Duodenal mucosa (tissue), 2 donors: ENCODE measurements at regions not wholly inside any gene's neighbourhood (a gene's known extent, or its start where the extent isn't known, plus 50 kb on each side); places are given as distances from the start of the nearest gene placed in this dataset.
"Not testable (repeated sequence)": the region's sequence is repeated elsewhere in the genome, so short reads cannot be mapped to it uniquely, and the experiment has no call there.

Experiments
- H3K27ac ChIP-seq: one replicate; pipeline ENCODE4 v1.7.0; 2013; ENCODE audit warnings: low read depth, low read length
- H3K27me3 ChIP-seq, 2 donors: one replicate each; pipeline ENCODE4 v1.7.0; 2013; ENCODE audit warnings: low read length in 2 of 2, control low read depth in 1 of 2; ENCODE audit not compliant: insufficient read depth in 2 of 2, control insufficient read depth in 1 of 2
- H3K36me3 ChIP-seq, 2 donors: one replicate each; pipeline ENCODE4 v1.7.0; 2013; ENCODE audit warnings: low read length in 2 of 2, control low read depth in 1 of 2; ENCODE audit not compliant: insufficient read depth in 2 of 2, control insufficient read depth in 1 of 2
- H3K4me1 ChIP-seq, 2 donors: one replicate each; pipeline ENCODE4 v1.7.0; 2013; ENCODE audit warnings: low read length in 2 of 2, control low read depth in 1 of 2; ENCODE audit not compliant: insufficient read depth in 2 of 2, control insufficient read depth in 1 of 2
- H3K4me3 ChIP-seq, 2 donors: one replicate each; pipeline ENCODE4 v1.7.0; 2013; ENCODE audit warnings: low read length in 2 of 2, low read depth in 1 of 2
- H3K9ac ChIP-seq, 2 donors: one replicate each; pipeline ENCODE4 v1.7.0; 2013; ENCODE audit warnings: low read length in 2 of 2, low read depth in 1 of 2
- H3K9me3 ChIP-seq, 2 donors: one replicate each; pipeline ENCODE4 v1.7.0; 2013; ENCODE audit warnings: low read length in 2 of 2, control low read depth in 1 of 2; ENCODE audit not compliant: control insufficient read depth in 1 of 2

- Histone ChIP-seq H3K9ac (no peak overlapping the region), H3K36me3 (no peaks in the 10 kb centered on the region), H3K27me3 (no peaks in the 10 kb centered on the region), H3K4me1 (no peaks in the 10 kb centered on the region), H3K4me3 (no peak overlapping the region), H3K9me3 (peaks cover 0 to 3% of the 10 kb centered on the region in 2 donors), H3K27ac (no peak overlapping the region)
Observed at GRCh38 chr6:113219783-113220182, 637.4 kb upstream of the MARCKS start.

GRCh38 chr6:113220832-113221231 is 636.3 kb upstream of the MARCKS start:
- no peak overlapping the region for H3K27ac ChIP-seq
- H3K27me3 ChIP-seq = no peaks in the 10 kb centered on the region
- H3K4me1 ChIP-seq = no peaks in the 10 kb centered on the region
- peaks cover 0 to 3% of the 10 kb centered on the region in 2 donors for H3K9me3 ChIP-seq
- H3K9ac ChIP-seq = no peak overlapping the region
- H3K4me3 ChIP-seq = no peak overlapping the region
- no peaks in the 10 kb centered on the region for H3K36me3 ChIP-seq

- H3K27me3 ChIP-seq = no peaks in the 10 kb centered on the region
- no peaks in the 10 kb centered on the region for H3K36me3 ChIP-seq
- no peaks in the 10 kb centered on the region for H3K4me1 ChIP-seq
- H3K4me3 ChIP-seq = no peak overlapping the region
- peaks cover 0 to 3% of the 10 kb centered on the region in 2 donors for H3K9me3 ChIP-seq
- H3K9ac ChIP-seq = no peak overlapping the region
- no peak overlapping the region for H3K27ac ChIP-seq
Observed at GRCh38 chr6:113221850-113222249, 635.3 kb upstream of the MARCKS start.

GRCh38 chr6:113246186-113246585 is 611.0 kb upstream of the MARCKS start:
- H3K27me3 ChIP-seq = no peaks in the 10 kb centered on the region
- H3K4me1 ChIP-seq = no peaks in the 10 kb centered on the region
- no peaks in the 10 kb centered on the region for H3K9me3 ChIP-seq
- H3K36me3 ChIP-seq = no peaks in the 10 kb centered on the region
- H3K9ac ChIP-seq = no peak overlapping the region
- no peak overlapping the region for H3K4me3 ChIP-seq
- H3K27ac ChIP-seq = no peak overlapping the region

- Histone ChIP-seq H3K27ac (no peak overlapping the region), H3K9ac (no peak overlapping the region), H3K9me3 (peaks cover 0 to under 1% of the 10 kb centered on the region in 2 donors), H3K4me1 (no peaks in the 10 kb centered on the region), H3K4me3 (no peak overlapping the region), H3K27me3 (no peaks in the 10 kb centered on the region), H3K36me3 (no peaks in the 10 kb centered on the region)
Observed at GRCh38 chr6:113248532-113248931, 608.6 kb upstream of the MARCKS start.

GRCh38 chr6:113254194-113254593 is 603.0 kb upstream of the MARCKS start:
- H3K4me1 ChIP-seq, H3K27me3 ChIP-seq, H3K4me3 ChIP-seq, H3K9ac ChIP-seq, H3K27ac ChIP-seq, H3K36me3 ChIP-seq, H3K9me3 ChIP-seq: not testable (repeated sequence)

GRCh38 chr6:113258771-113259170 is 598.4 kb upstream of the MARCKS start:
- no peak overlapping the region for H3K9ac ChIP-seq
- no peak overlapping the region for H3K27ac ChIP-seq
- no peaks in the 10 kb centered on the region for H3K36me3 ChIP-seq
- peaks cover 0 to 6% of the 10 kb centered on the region in 2 donors for H3K9me3 ChIP-seq
- no peaks in the 10 kb centered on the region for H3K27me3 ChIP-seq
- no peaks in the 10 kb centered on the region for H3K4me1 ChIP-seq
- H3K4me3 ChIP-seq = no peak overlapping the region

GRCh38 chr6:113271437-113271836 is 585.7 kb upstream of the MARCKS start:
- H3K9me3 ChIP-seq = peaks cover 24 to 34% of the 10 kb centered on the region in 2 donors
- no peak overlapping the region for H3K9ac ChIP-seq
- no peak overlapping the region for H3K4me3 ChIP-seq
- H3K27me3 ChIP-seq = no peaks in the 10 kb centered on the region
- H3K4me1 ChIP-seq = no peaks in the 10 kb centered on the region
- H3K27ac ChIP-seq = no peak overlapping the region
- H3K36me3 ChIP-seq = no peaks in the 10 kb centered on the region

- Histone ChIP-seq H3K27ac (no peak overlapping the region), H3K9ac (no peak overlapping the region), H3K27me3 (no peaks in the 10 kb centered on the region), H3K4me1 (no peaks in the 10 kb centered on the region), H3K4me3 (no peak overlapping the region), H3K36me3 (no peaks in the 10 kb centered on the region), H3K9me3 (no peaks in the 10 kb centered on the region)
Observed at GRCh38 chr6:113276601-113277000, 580.5 kb upstream of the MARCKS start.

GRCh38 chr6:113277111-113277510 is 580.0 kb upstream of the MARCKS start:
- no peaks in the 10 kb centered on the region for H3K9me3 ChIP-seq
- no peak overlapping the region for H3K4me3 ChIP-seq
- no peaks in the 10 kb centered on the region for H3K36me3 ChIP-seq
- H3K27me3 ChIP-seq = no peaks in the 10 kb centered on the region
- no peak overlapping the region for H3K9ac ChIP-seq
- H3K4me1 ChIP-seq = no peaks in the 10 kb centered on the region
- H3K27ac ChIP-seq = no peak overlapping the region

- no peaks in the 10 kb centered on the region for H3K36me3 ChIP-seq
- no peak overlapping the region for H3K27ac ChIP-seq
- no peak overlapping the region for H3K4me3 ChIP-seq
- no peaks in the 10 kb centered on the region for H3K9me3 ChIP-seq
- H3K4me1 ChIP-seq = no peaks in the 10 kb centered on the region
- no peaks in the 10 kb centered on the region for H3K27me3 ChIP-seq
- H3K9ac ChIP-seq = no peak overlapping the region
Observed at GRCh38 chr6:113281014-113281413, 576.1 kb upstream of the MARCKS start.
